ENCODE measurements at regions not wholly inside any gene's neighbourhood (a gene's known extent, or its start where the extent isn't known, plus 50 kb on each side); places are given as distances from the start of the nearest gene placed in this dataset.

GRCh38 chr2:143934626-143935481 is 585.1 kb downstream of the ZEB2 start:
- ATAC-seq (ENCODE audit: insufficient number of reproducible peaks, low FRiP score, low read depth) (no peak), DNase-seq (ENCODE audit: low spot score) (no peak)
- TF ChIP-seq CTCF (IDR thresholded peaks at IDR 0.05) = no peak
- Histone ChIP-seq H3K4me1 (ENCODE audit: control insufficient read depth in 1 of 2, low read depth in 2 of 2) (peaks cover under 1 to 3% of the 10 kb centered on the region in 2 donors), H3K27me3 (replicated peaks; ENCODE audit: insufficient read depth) (no peaks in the 10 kb centered on the region), H3K9me3 (no peaks in the 10 kb centered on the region), H3K27ac (no peak overlapping the region), H3K36me3 (no peaks in the 10 kb centered on the region), H3K4me3 (no peak overlapping the region)

GRCh38 chr2:143933946-143934569 is 585.9 kb downstream of the ZEB2 start:
- H3K9me3 ChIP-seq = no peaks in the 10 kb centered on the region
- DNase-seq (ENCODE audit: low spot score) (no peak), ATAC-seq (ENCODE audit: insufficient number of reproducible peaks, low FRiP score, low read depth) (no peak)
- H3K27me3 ChIP-seq (replicated peaks; ENCODE audit: insufficient read depth) = no peaks in the 10 kb centered on the region
- H3K4me3 ChIP-seq = no peak overlapping the region
- H3K4me1 ChIP-seq (ENCODE audit: control insufficient read depth in 1 of 2, low read depth in 2 of 2) = no peaks in the 10 kb centered on the region
- H3K36me3 ChIP-seq = no peaks in the 10 kb centered on the region
- no peak overlapping the region for H3K27ac ChIP-seq
- no peak for TF ChIP-seq CTCF (IDR thresholded peaks at IDR 0.05)

GRCh38 chr2:143930891-143931290 is 589.0 kb downstream of the ZEB2 start:
- no peak for DNase-seq (ENCODE audit: low spot score)
- Histone ChIP-seq H3K27ac (no peak overlapping the region), H3K27me3 (replicated peaks; ENCODE audit: insufficient read depth) (no peaks in the 10 kb centered on the region), H3K4me1 (ENCODE audit: control insufficient read depth in 1 of 2, low read depth in 2 of 2) (no peaks in the 10 kb centered on the region), H3K36me3 (no peaks in the 10 kb centered on the region), H3K9me3 (no peaks in the 10 kb centered on the region), H3K4me3 (no peak overlapping the region)
- TF ChIP-seq CTCF (IDR thresholded peaks at IDR 0.05) = no peak
- ATAC-seq (ENCODE audit: insufficient number of reproducible peaks, low FRiP score, low read depth) = no peak

- TF ChIP-seq CTCF (IDR thresholded peaks at IDR 0.05) = no peak
- Histone ChIP-seq H3K27ac (no peak overlapping the region), H3K36me3 (no peaks in the 10 kb centered on the region), H3K4me1 (ENCODE audit: control insufficient read depth in 1 of 2, low read depth in 2 of 2) (no peaks in the 10 kb centered on the region), H3K4me3 (no peak overlapping the region), H3K27me3 (replicated peaks; ENCODE audit: insufficient read depth) (no peaks in the 10 kb centered on the region), H3K9me3 (no peaks in the 10 kb centered on the region)
- DNase-seq (ENCODE audit: low spot score) = no peak
- ATAC-seq (ENCODE audit: insufficient number of reproducible peaks, low FRiP score, low read depth) = no peak
Measured at GRCh38 chr2:143928613-143929012, 591.3 kb downstream of the ZEB2 start.

- no peak for TF ChIP-seq CTCF (IDR thresholded peaks at IDR 0.05)
- H3K4me1 ChIP-seq (ENCODE audit: control insufficient read depth in 1 of 2, low read depth in 2 of 2) = no peaks in the 10 kb centered on the region
- H3K9me3 ChIP-seq = no peaks in the 10 kb centered on the region
- H3K27ac ChIP-seq = no peak overlapping the region
- H3K27me3 ChIP-seq (replicated peaks; ENCODE audit: insufficient read depth) = no peaks in the 10 kb centered on the region
- DNase-seq (ENCODE audit: low spot score) (no peak), ATAC-seq (ENCODE audit: insufficient number of reproducible peaks, low FRiP score, low read depth) (no peak)
- no peak overlapping the region for H3K4me3 ChIP-seq
- no peaks in the 10 kb centered on the region for H3K36me3 ChIP-seq
Measured at GRCh38 chr2:143928184-143928583, 591.7 kb downstream of the ZEB2 start.

Measured in thoracic aorta (tissue), 2 donors.